GM23338 (cell line): ENCODE measurements at regions not wholly inside any gene's neighbourhood (a gene's known extent, or its start where the extent isn't known, plus 50 kb on each side); places are given as distances from the start of the nearest gene placed in this dataset.
A peak's percentile ranks its signal among the peaks of the same experiment; 100 is the strongest.

Experiments used
- ATAC-seq: fragments of 200-7000 bp; cut with Tn5 transposase; 3 replicates; pipeline ENCODE4 v1.9.1; 2020
- DNase-seq: peaks from one replicate; pipeline ENCODE4 v3.0.0-alpha.2; 2015; ENCODE audit warnings: low spot score
- H2AFZ ChIP-seq: fragments of 200-600 bp; sonication (generic); 2 replicates; pipeline ENCODE4 v1.8.0; 2016; ENCODE audit warnings: antibody characterized with exemption, mild to moderate bottlenecking, moderate library complexity
- H3F3A ChIP-seq: fragments of 200-600 bp; sonication (generic); replicated peaks from 2 replicates; pipeline ENCODE4 v1.8.0; 2017; ENCODE audit warnings: antibody characterized with exemption, mixed run types, low read depth
- H3K27ac ChIP-seq: fragments of 200-600 bp; sonication (generic); 2 replicates; pipeline ENCODE4 v1.6.1; 2016; ENCODE audit warnings: low read depth
- H3K27me3 ChIP-seq: fragments of 200-600 bp; sonication (generic); 2 replicates; pipeline ENCODE4 v1.8.0; 2016; ENCODE audit warnings: mild to moderate bottlenecking, mixed run types, moderate library complexity; ENCODE audit not compliant: insufficient read depth
- H3K36me3 ChIP-seq: fragments of 200-600 bp; sonication (generic); 2 replicates; pipeline ENCODE4 v1.8.0; 2016; ENCODE audit warnings: mild to moderate bottlenecking; ENCODE audit not compliant: insufficient read depth
- H3K4me1 ChIP-seq: fragments of 200-600 bp; sonication (generic); 2 replicates; pipeline ENCODE4 v1.8.0; 2016; ENCODE audit warnings: mild to moderate bottlenecking, moderate library complexity; ENCODE audit not compliant: insufficient read depth
- H3K4me2 ChIP-seq: fragments of 200-600 bp; sonication (generic); 2 replicates; pipeline ENCODE4 v1.7.1; 2017; ENCODE audit warnings: mixed run types
- H3K4me3 ChIP-seq: fragments of 200-600 bp; sonication (generic); 2 replicates; pipeline ENCODE4 v1.6.1; 2016; ENCODE audit warnings: mixed run types
- H3K79me2 ChIP-seq: fragments of 200-600 bp; sonication (generic); replicated peaks from 2 replicates; pipeline ENCODE4 v1.8.0; 2017; ENCODE audit warnings: mild to moderate bottlenecking; ENCODE audit not compliant: insufficient read depth
- H3K9me2 ChIP-seq: fragments of 200-600 bp; sonication (generic); 2 replicates; pipeline ENCODE4 v1.8.0; 2017; ENCODE audit not compliant: insufficient read depth
- H4K20me1 ChIP-seq: fragments of 200-600 bp; sonication (generic); replicated peaks from 2 replicates; pipeline ENCODE4 v1.8.0; 2017; ENCODE audit warnings: mild to moderate bottlenecking; ENCODE audit not compliant: insufficient read depth
- H3K27ac Mint-ChIP-seq: 2 replicates; pipeline ENCODE4 v1.8.0; 2020; ENCODE audit warnings: inconsistent platforms, mild to moderate bottlenecking, moderate library complexity, mixed read lengths
- H3K27me3 Mint-ChIP-seq: 3 replicates; pipeline ENCODE4 v1.8.0; 2022; ENCODE audit warnings: low read depth, mild to moderate bottlenecking, moderate library complexity, mixed read lengths, inconsistent platforms; ENCODE audit not compliant: insufficient read depth, poor library complexity
- H3K36me3 Mint-ChIP-seq: 3 replicates; pipeline ENCODE4 v1.8.0; 2021; ENCODE audit warnings: low read depth, mild to moderate bottlenecking, inconsistent platforms, moderate library complexity, mixed read lengths
- H3K4me1 Mint-ChIP-seq: 3 replicates; pipeline ENCODE4 v1.8.0; 2020; ENCODE audit warnings: mild to moderate bottlenecking, inconsistent platforms, mixed read lengths
- H3K4me3 Mint-ChIP-seq: 3 replicates; pipeline ENCODE4 v1.8.0; 2021; ENCODE audit warnings: moderate library complexity, mild to moderate bottlenecking, inconsistent platforms, mixed read lengths
- H3K9me3 Mint-ChIP-seq: 3 replicates; pipeline ENCODE4 v1.8.0; 2020; ENCODE audit warnings: moderate library complexity, mild to moderate bottlenecking, inconsistent platforms, mixed read lengths
- CREB1 ChIP-seq: fragments of 250-450 bp; sonication (Bioruptor Pico); IDR thresholded peaks from 2 replicates; pipeline ENCODE4 v1.5.0; 2020; ENCODE audit warnings: low read depth, mild to moderate bottlenecking, moderate library complexity
- CTCF ChIP-seq, 2 experiments: fragments of 200-600 bp in 1 of 2; sonication (generic) in 1 of 2; conservative IDR thresholded peaks; 2 replicates each; pipeline versions ENCODE4 v1.5.1 to v1.6.1; 2016 to 2017; ENCODE audit warnings: antibody characterized with exemption in 2 of 2, low read depth in 2 of 2, mild to moderate bottlenecking in 2 of 2, moderate library complexity in 1 of 2
- ETS1 ChIP-seq: IDR thresholded peaks from 2 replicates; pipeline ENCODE4 v1.6.1; 2016; ENCODE audit warnings: antibody characterized with exemption
- EZH2 ChIP-seq: fragments of 200-600 bp; sonication (generic); IDR thresholded peaks from one replicate; pipeline ENCODE4 v1.8.0; 2017; ENCODE audit warnings: antibody characterized with exemption, mild to moderate bottlenecking, low read depth; ENCODE audit not compliant: unreplicated experiment
- EZH2phosphoT487 ChIP-seq: fragments of 200-600 bp; sonication (generic); IDR thresholded peaks from one replicate; pipeline ENCODE4 v1.8.1; 2018; ENCODE audit warnings: antibody characterized with exemption; ENCODE audit not compliant: unreplicated experiment
- JUNB ChIP-seq: IDR thresholded peaks from one replicate; pipeline ENCODE4 v1.6.1; 2016; ENCODE audit warnings: antibody characterized with exemption; ENCODE audit not compliant: unreplicated experiment
- NANOG ChIP-seq: IDR thresholded peaks from 2 replicates; pipeline ENCODE4 v1.6.1; 2016; ENCODE audit warnings: antibody characterized with exemption, borderline replicate concordance
- POLR2AphosphoS5 ChIP-seq: IDR thresholded peaks from 2 replicates; pipeline ENCODE4 v1.6.1; 2016; ENCODE audit warnings: antibody characterized with exemption, low read depth
- REST ChIP-seq: IDR thresholded peaks from one replicate; pipeline ENCODE4 v1.6.1; 2018; ENCODE audit warnings: antibody characterized with exemption; ENCODE audit not compliant: unreplicated experiment
- STAT1 ChIP-seq: IDR thresholded peaks from one replicate; pipeline ENCODE4 v1.6.1; 2016; ENCODE audit warnings: antibody characterized with exemption; ENCODE audit not compliant: unreplicated experiment
- ZNF114 ChIP-seq: fragments of 250-450 bp; sonication (Bioruptor Pico); IDR thresholded peaks from 2 replicates; pipeline ENCODE4 v1.5.0; 2020; ENCODE audit warnings: mild to moderate bottlenecking, moderate library complexity
- ZNF331 ChIP-seq: fragments of 250-450 bp; sonication (Bioruptor Pico); IDR thresholded peaks from 2 replicates; pipeline ENCODE4 v1.5.0; 2020; ENCODE audit warnings: low read depth, mild to moderate bottlenecking, moderate library complexity
- ZNF462 ChIP-seq: fragments of 250-450 bp; sonication (Bioruptor Pico); IDR thresholded peaks from 2 replicates; pipeline ENCODE4 v1.5.0; 2020; ENCODE audit warnings: mild to moderate bottlenecking, moderate library complexity

- TF ChIP-seq ZNF462 (no peak), STAT1 (no peak)
Observed at GRCh38 chr6:99129835-99130234, 182.1 kb upstream of the FBXL4 start (continued).

- Mint-ChIP-seq H3K36me3 (no peaks in the 10 kb centered on the region), H3K4me3 (no peak overlapping the region), H3K9me3 (no peaks in the 10 kb centered on the region), H3K27ac (no peak overlapping the region), H3K4me1 (peaks cover 2% of the 10 kb centered on the region; the same call in 1 of the 3 replicates), H3K27me3 (no peaks in the 10 kb centered on the region)
- H3F3A ChIP-seq = no peaks in the 10 kb centered on the region
- H3K4me3 ChIP-seq = no peak overlapping the region
- no peaks in the 10 kb centered on the region for H3K36me3 ChIP-seq
- H4K20me1 ChIP-seq = no peaks in the 10 kb centered on the region
- H3K27me3 ChIP-seq = no peaks in the 10 kb centered on the region
- DNase-seq = no peak
- H3K79me2 ChIP-seq = no peaks in the 10 kb centered on the region
- H2AFZ ChIP-seq = 0 out of 2 replicates have a peak overlapping the region, but pooled peaks have one; percentile 25
- no peak for ATAC-seq
- no peak overlapping the region for H3K27ac ChIP-seq
- H3K4me1 ChIP-seq = no peaks in the 10 kb centered on the region
- H3K9me2 ChIP-seq = no peaks in the 10 kb centered on the region
- no peak overlapping the region for H3K4me2 ChIP-seq
- TF ChIP-seq CTCF (conservative IDR thresholded peaks at IDR 0.05; ENCODE audit: low read depth in 2 of 2) (no peak), JUNB (no peak), EZH2 (no peak), CREB1 (CRISPR knock-in tag) (no peak), ZNF331 (CRISPR knock-in tag) (no peak), EZH2phosphoT487 (no peak), ETS1 (no peak), NANOG (no peak), REST (no peak), POLR2AphosphoS5 (no peak), ZNF114 (CRISPR knock-in tag) (no peak), STAT1 (no peak)
Observed at GRCh38 chr6:99121748-99122147, 174.0 kb upstream of the FBXL4 start.
